Mesothelial cell of epicardium (in vitro differentiated cells): ENCODE measurements at regions not wholly inside any gene's neighbourhood (a gene's known extent, or its start where the extent isn't known, plus 50 kb on each side); places are given as distances from the start of the nearest gene placed in this dataset.
"Not testable (repeated sequence)": the region's sequence is repeated elsewhere in the genome, so short reads cannot be mapped to it uniquely, and the experiment has no call there.

ENCODE experiments used
- DNase-seq, 2 experiments: peaks; one replicate each; pipeline ENCODE4 v3.0.0; 2021; ENCODE audit warnings: low spot score in 2 of 2; ENCODE audit not compliant: unreplicated experiment in 2 of 2
- H3K27ac Mint-ChIP-seq: 2 replicates; pipeline ENCODE4 v1.8.0; 2021; ENCODE audit warnings: mixed read lengths
- H3K27me3 Mint-ChIP-seq: 2 replicates; pipeline ENCODE4 v1.8.0; 2021; ENCODE audit warnings: low read depth, mixed read lengths
- H3K36me3 Mint-ChIP-seq: 2 replicates; pipeline ENCODE4 v1.8.0; 2021; ENCODE audit warnings: mixed read lengths
- H3K4me1 Mint-ChIP-seq: 2 replicates; pipeline ENCODE4 v1.8.0; 2021; ENCODE audit warnings: mixed read lengths
- H3K4me3 Mint-ChIP-seq: 2 replicates; pipeline ENCODE4 v1.8.0; 2021; ENCODE audit warnings: mild to moderate bottlenecking, moderate library complexity, mixed read lengths
- H3K9me3 Mint-ChIP-seq: 2 replicates; pipeline ENCODE4 v1.8.0; 2021; ENCODE audit warnings: mixed read lengths
- TF ChIP-seq, protein P1 (sequence below): fragments of 200-600 bp; sonication (generic); IDR thresholded peaks from one replicate; pipeline ENCODE4 v1.5.0; 2021; ENCODE audit warnings: antibody characterized with exemption; ENCODE audit not compliant: unreplicated experiment

DNA sequence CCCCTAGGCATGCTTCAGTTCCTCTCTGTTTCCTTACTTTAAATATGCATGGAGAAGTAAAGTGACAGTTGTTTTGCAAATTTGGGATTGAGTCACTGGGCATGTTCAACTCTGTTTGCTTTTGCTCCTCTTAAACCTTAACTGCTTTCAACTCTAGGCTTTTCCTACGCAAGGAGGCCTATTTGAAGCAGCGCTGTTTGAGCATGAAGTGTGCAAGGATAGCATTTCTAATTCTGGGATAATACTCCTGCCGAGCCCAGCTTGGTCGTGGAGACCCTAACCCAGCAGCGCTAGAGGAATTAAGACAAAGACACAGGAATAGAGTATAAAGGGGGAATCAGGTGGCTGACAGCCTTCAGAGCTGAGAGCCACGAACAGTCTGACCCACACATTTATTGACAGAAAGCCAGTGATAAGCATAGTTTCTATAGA is 803.4 kb upstream of the CDH10 start:
- Mint-ChIP-seq H3K9me3 (no peaks in the 10 kb centered on the region), H3K36me3 (no peaks in the 10 kb centered on the region), H3K27me3 (no peaks in the 10 kb centered on the region), H3K4me3 (no peak overlapping the region), H3K27ac (peak overlapping the region; percentile 15), H3K4me1 (peaks cover 26% of the 10 kb centered on the region)
- TF ChIP-seq, protein P1, sequence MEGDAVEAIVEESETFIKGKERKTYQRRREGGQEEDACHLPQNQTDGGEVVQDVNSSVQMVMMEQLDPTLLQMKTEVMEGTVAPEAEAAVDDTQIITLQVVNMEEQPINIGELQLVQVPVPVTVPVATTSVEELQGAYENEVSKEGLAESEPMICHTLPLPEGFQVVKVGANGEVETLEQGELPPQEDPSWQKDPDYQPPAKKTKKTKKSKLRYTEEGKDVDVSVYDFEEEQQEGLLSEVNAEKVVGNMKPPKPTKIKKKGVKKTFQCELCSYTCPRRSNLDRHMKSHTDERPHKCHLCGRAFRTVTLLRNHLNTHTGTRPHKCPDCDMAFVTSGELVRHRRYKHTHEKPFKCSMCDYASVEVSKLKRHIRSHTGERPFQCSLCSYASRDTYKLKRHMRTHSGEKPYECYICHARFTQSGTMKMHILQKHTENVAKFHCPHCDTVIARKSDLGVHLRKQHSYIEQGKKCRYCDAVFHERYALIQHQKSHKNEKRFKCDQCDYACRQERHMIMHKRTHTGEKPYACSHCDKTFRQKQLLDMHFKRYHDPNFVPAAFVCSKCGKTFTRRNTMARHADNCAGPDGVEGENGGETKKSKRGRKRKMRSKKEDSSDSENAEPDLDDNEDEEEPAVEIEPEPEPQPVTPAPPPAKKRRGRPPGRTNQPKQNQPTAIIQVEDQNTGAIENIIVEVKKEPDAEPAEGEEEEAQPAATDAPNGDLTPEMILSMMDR, result no peak
- DNase-seq, result no peak

DNA sequence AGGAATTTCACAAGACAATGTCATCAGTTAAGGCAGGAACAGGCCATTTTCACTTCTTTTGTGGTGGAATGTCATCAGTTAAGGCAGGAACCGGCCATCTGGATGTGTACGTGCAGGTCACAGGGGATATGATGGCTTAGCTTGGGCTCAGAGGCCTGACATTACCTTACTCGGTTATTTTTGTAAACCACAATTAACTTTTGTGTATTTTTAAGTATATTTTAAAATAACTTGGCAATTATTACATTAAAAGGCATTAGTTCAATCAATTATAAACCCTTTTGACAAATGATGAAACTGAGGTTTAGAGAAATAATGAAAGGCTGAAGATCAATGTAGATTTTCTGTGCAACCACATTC is 801.3 kb upstream of the CDH10 start:
- H3K9me3 Mint-ChIP-seq, H3K27me3 Mint-ChIP-seq, DNase-seq, H3K27ac Mint-ChIP-seq, H3K4me3 Mint-ChIP-seq, H3K36me3 Mint-ChIP-seq: not testable (repeated sequence)
- H3K4me1 Mint-ChIP-seq, result peaks cover 26% of the 10 kb centered on the region

DNA sequence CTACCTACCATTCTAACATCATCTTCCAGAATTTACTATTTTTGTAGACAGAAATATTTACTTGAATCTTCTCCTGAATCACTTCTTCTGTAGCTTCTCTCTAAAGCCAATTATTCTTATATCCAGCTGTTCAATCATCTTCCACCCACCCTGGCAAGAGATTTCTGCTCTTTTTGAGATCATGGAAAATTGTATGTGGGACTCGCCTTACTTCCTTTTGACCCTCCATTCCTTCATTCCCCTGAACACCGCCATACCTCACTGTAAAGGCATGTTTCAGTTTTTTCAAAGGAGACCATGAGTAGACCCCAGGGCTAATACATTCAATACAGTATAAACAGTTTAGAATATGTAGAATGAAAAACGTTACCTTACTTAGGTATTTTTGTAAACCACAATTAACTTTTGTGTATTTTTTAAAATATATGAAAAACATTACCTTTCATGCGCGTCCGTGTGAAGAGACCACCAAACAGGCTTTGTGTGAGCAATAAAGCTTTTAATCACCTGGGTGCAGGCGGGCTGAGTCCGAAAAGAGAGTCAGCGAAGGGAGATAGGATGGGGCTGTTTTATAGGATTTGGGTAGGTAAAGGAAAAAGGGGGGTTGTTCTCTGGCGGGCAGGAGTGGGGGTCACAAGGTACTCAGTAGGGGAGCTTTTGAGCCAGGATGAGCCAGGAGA is 800.7 kb upstream of the CDH10 start:
- not testable (repeated sequence) for H3K36me3 Mint-ChIP-seq, H3K4me3 Mint-ChIP-seq, DNase-seq, H3K9me3 Mint-ChIP-seq, H3K27me3 Mint-ChIP-seq
- Mint-ChIP-seq H3K27ac (peak overlapping the region; percentile 21), H3K4me1 (peaks cover 26% of the 10 kb centered on the region)

DNA sequence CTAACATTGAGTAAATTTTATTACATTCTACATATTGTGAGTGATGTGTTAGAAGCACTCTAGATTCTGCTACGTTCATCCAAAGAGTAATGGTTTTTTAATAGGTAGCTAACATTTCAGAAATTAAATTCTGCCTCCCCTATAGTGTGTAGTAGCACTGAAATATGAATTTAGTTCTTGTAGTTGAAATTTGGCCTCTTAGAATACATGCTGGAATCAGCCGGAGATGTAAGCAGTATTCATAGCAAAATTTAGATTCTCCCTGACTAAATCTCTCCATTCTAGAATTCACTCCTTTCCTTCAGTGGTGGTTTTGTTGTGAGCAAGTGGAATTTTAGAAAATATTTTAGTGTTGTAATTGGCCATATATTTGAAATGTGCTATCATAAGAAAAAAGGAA is 799.9 kb upstream of the CDH10 start:
- DNase-seq, result no peak
- Mint-ChIP-seq H3K27ac (no peak overlapping the region), H3K36me3 (no peaks in the 10 kb centered on the region), H3K4me3 (no peak overlapping the region), H3K4me1 (peaks cover 19% of the 10 kb centered on the region), H3K27me3 (no peaks in the 10 kb centered on the region), H3K9me3 (no peaks in the 10 kb centered on the region)
- TF ChIP-seq, protein P1, result no peak

DNA sequence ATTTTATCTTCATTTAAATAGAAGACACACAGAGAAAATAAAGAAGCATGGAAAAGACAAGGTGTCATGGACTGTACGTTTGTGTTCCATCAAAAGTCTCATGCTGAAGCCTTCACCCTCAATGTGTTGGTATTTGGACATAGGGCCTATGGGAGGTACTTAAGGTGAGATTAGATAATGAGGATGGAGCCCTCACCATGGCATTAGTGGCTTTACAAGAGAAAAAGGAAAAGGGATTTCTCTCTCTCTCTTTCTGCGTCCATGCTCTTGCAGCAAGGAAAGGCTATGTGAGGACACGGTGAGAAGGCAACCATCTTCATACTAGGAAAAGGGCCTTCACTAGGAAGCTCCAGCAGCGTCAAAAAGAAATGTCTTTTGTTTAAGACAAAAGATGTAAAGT is 797.0 kb upstream of the CDH10 start:
- Mint-ChIP-seq H3K9me3 (no peaks in the 10 kb centered on the region), H3K27ac (no peak overlapping the region), H3K27me3 (no peaks in the 10 kb centered on the region), H3K4me3 (no peak overlapping the region), H3K4me1 (peaks cover 9% of the 10 kb centered on the region), H3K36me3 (no peaks in the 10 kb centered on the region)
- TF ChIP-seq, protein P1, result no peak
- DNase-seq, result no peak

DNA sequence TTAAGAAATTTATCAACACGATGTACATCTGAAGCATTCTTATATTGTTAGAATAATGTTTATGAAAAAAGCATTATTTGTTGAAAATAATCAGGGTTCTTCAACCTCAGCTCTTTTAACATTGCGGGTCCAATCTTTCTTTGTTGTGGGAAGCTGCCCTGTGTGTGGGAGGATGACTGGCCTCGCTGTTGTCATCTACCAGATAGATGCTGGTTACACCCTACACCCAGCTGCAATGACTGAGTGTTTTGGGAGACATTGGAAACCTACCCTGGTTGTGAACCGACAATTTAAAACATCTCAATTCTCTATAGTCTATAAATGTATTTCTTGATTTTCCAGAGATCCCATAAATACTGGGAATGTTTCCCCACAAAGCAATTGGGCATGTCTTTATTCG is 794.2 kb upstream of the CDH10 start:
- H3K27me3 Mint-ChIP-seq, result no peaks in the 10 kb centered on the region
- no peaks in the 10 kb centered on the region for H3K36me3 Mint-ChIP-seq
- TF ChIP-seq, protein P1, result no peak
- no peak overlapping the region for H3K27ac Mint-ChIP-seq
- H3K4me1 Mint-ChIP-seq, result no peaks in the 10 kb centered on the region
- H3K9me3 Mint-ChIP-seq, result no peaks in the 10 kb centered on the region
- no peak overlapping the region for H3K4me3 Mint-ChIP-seq
- no peak for DNase-seq

DNA sequence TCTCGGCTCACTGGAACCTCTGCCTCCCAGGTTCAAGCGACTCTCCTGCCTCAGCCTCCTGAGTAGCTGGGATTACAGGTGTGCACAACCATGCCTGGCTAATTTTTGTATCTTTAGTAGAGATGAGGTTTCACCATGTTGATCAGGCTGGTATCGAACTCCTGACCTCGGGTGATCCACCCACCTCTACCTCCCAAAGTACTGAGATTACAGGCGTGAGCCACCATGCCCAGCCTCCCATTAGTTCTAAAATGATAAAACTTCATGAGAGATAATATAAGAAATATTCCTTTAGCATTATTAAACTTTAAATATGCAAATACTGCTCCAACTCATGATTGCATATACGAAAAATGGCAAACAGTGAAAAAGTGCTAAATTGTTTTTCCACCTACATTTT is 793.6 kb upstream of the CDH10 start:
- H3K4me3 Mint-ChIP-seq, H3K36me3 Mint-ChIP-seq, H3K9me3 Mint-ChIP-seq, H3K27ac Mint-ChIP-seq, H3K27me3 Mint-ChIP-seq, DNase-seq, H3K4me1 Mint-ChIP-seq: not testable (repeated sequence)
